Endothelial cell of umbilical vein (primary cell): ENCODE measurements at regions not wholly inside any gene's neighbourhood (a gene's known extent, or its start where the extent isn't known, plus 50 kb on each side); places are given as distances from the start of the nearest gene placed in this dataset.

Source experiments
- BruUV-seq: library from RNA; stranded (reverse); fragments of 400-500 nt; replicated peaks from 2 replicates; lab custom pipeline; 2021; lab: Mats Ljungman, UMichigan
- CTCF ChIA-PET: fragments of 300-600, 350-600 bp; sonication (Branson Sonifier 250); formaldehyde crosslinking; loops from one replicate; lab custom pipeline; 2021; ENCODE audit warnings: antibody characterized with exemption, inconsistent platforms; lab: Charles Lee
- POLR2A ChIA-PET: fragments of 300-600, 350-600 bp; sonication (Branson Sonifier 250); formaldehyde crosslinking; loops from one replicate; lab custom pipeline; 2021; ENCODE audit warnings: antibody characterized with exemption, inconsistent platforms; lab: Charles Lee
- DNase-seq: peaks from one replicate; pipeline ENCODE4 v3.0.0-alpha.2; 2011; ENCODE audit warnings: low read depth, low spot score
- FAIRE-seq: peaks from 2 replicates; lab custom pipeline; 2011; peaks lifted over from hg19 to GRCh38; lab: Jason Lieb, UNC
- H2AFZ ChIP-seq: 2 replicates; pipeline ENCODE4 v1.6.0; 2012; ENCODE audit warnings: low read depth, low read length, control low read depth, inconsistent platforms
- H3K27ac ChIP-seq: 2 replicates; pipeline ENCODE4 v1.5.1; 2011; ENCODE audit warnings: low read depth, mild to moderate bottlenecking, control low read depth, low read length, moderate library complexity; ENCODE audit not compliant: insufficient read depth
- H3K27me3 ChIP-seq, 2 experiments: 2 replicates each; pipeline versions ENCODE4 v1.6.0 to v1.6.1; 2011; ENCODE audit warnings: low read length in 2 of 2, mixed read lengths in 1 of 2; ENCODE audit not compliant: control insufficient read depth in 2 of 2, insufficient read depth in 2 of 2
- H3K36me3 ChIP-seq, 2 experiments: 2 replicates in 1 of 2; 3 replicates in 1 of 2; pipeline ENCODE4 v1.5.1; 2011; ENCODE audit warnings: low read length in 2 of 2, mild to moderate bottlenecking in 1 of 2, moderate library complexity in 1 of 2; ENCODE audit not compliant: control insufficient read depth in 2 of 2, insufficient read depth in 2 of 2; ENCODE audit errors: extremely low read depth in 1 of 2
- H3K4me1 ChIP-seq: 3 replicates; pipeline ENCODE4 v1.5.1; 2011; ENCODE audit warnings: mild to moderate bottlenecking, low read length; ENCODE audit not compliant: control insufficient read depth, insufficient read depth; ENCODE audit errors: extremely low read depth
- H3K4me2 ChIP-seq: 2 replicates; pipeline ENCODE4 v1.6.1; 2011; ENCODE audit warnings: low read length, control low read depth, mixed read lengths; ENCODE audit not compliant: insufficient read depth
- H3K4me3 ChIP-seq, 3 experiments: fragments of 200-600 bp in 1 of 3; sonication (generic), shearing (Covaris generic) in 1 of 3; replicated peaks in 1 of 3; 2 replicates each; pipeline ENCODE4 v1.5.1; 2011 to 2016; ENCODE audit warnings: control low read depth in 3 of 3, low read length in 3 of 3, mild to moderate bottlenecking in 2 of 3, inconsistent platforms in 1 of 3, low read depth in 1 of 3, moderate library complexity in 1 of 3; ENCODE audit not compliant: insufficient read depth in 1 of 3
- H3K79me2 ChIP-seq: 2 replicates; pipeline ENCODE4 v1.6.0; 2012; ENCODE audit warnings: low read length, inconsistent platforms; ENCODE audit not compliant: control insufficient read depth, insufficient read depth
- H3K9ac ChIP-seq: replicated peaks from 2 replicates; pipeline ENCODE3; 2011; ENCODE audit warnings: low read length, control low read depth; ENCODE audit not compliant: insufficient read depth; ENCODE audit errors: extremely low read depth
- H3K9me1 ChIP-seq: replicated peaks from 3 replicates; pipeline ENCODE4 v1.6.0; 2011; ENCODE audit warnings: mild to moderate bottlenecking, low read length; ENCODE audit not compliant: control insufficient read depth, insufficient read depth; ENCODE audit errors: extremely low read depth
- H3K9me3 ChIP-seq: replicated peaks from 2 replicates; pipeline ENCODE4 v1.5.1; 2012; ENCODE audit warnings: low read length, inconsistent platforms; ENCODE audit not compliant: control insufficient read depth, insufficient read depth
- H4K20me1 ChIP-seq: replicated peaks from 2 replicates; pipeline ENCODE3; 2011; ENCODE audit warnings: mild to moderate bottlenecking, low read length; ENCODE audit not compliant: control insufficient read depth, insufficient read depth; ENCODE audit errors: extremely low read depth
- FOS ChIP-seq: IDR thresholded peaks from 2 replicates; pipeline ENCODE4 v1.6.1; 2011; ENCODE audit warnings: mild to moderate bottlenecking, low read length, moderate library complexity, borderline replicate concordance; ENCODE audit not compliant: insufficient read depth
- GATA2 ChIP-seq: IDR thresholded peaks from 2 replicates; pipeline ENCODE4 v1.7.0; 2011; ENCODE audit warnings: low read depth, mild to moderate bottlenecking, moderate library complexity, mixed read lengths, low read length; ENCODE audit not compliant: insufficient read length, insufficient read depth
- JUN ChIP-seq: IDR thresholded peaks from 2 replicates; pipeline ENCODE4 v1.6.1; 2011; ENCODE audit warnings: borderline replicate concordance, low read depth; ENCODE audit not compliant: insufficient read length, insufficient read depth
- POLR2A ChIP-seq: IDR thresholded peaks from 2 replicates; pipeline ENCODE4 v1.6.1; 2012; ENCODE audit warnings: low read depth, mild to moderate bottlenecking, control low read depth, low read length
- POLR2AphosphoS5 ChIP-seq: IDR thresholded peaks from 2 replicates; pipeline ENCODE4 v1.6.1; 2012; ENCODE audit warnings: low read depth, mild to moderate bottlenecking, control low read depth, low read length, moderate library complexity; ENCODE audit not compliant: insufficient read depth
- dilution Hi-C: fragments of 300-500 bp; cut with MboI; formaldehyde crosslinking; loops from one replicate; pipeline ENCODE4 v1.15.0; 2019; ENCODE audit warnings: low sequenced_read_pairs; ENCODE audit not compliant: extremely low pct_ligation_motif_present
- intact Hi-C: fragments of 100-400 bp; cut with micrococcal nuclease; formaldehyde crosslinking; loops from one replicate; pipeline ENCODE4 v1.10.0; 2022
- TF ChIP-seq, protein P1 (sequence below), 2 donors: IDR thresholded peaks; 1 replicate in 1 of 2; 2 replicates in 1 of 2; pipeline ENCODE4 v1.5.1; 2011; ENCODE audit warnings: low read length in 2 of 2, mild to moderate bottlenecking in 2 of 2, moderate library complexity in 2 of 2, control low read depth in 1 of 2, inconsistent platforms in 1 of 2, low read depth in 1 of 2; ENCODE audit not compliant: insufficient read depth in 1 of 2; ENCODE audit errors: extremely low read depth in 1 of 2
- TF ChIP-seq, protein P2 (sequence below): IDR thresholded peaks from 2 replicates; pipeline ENCODE4 v1.6.1; 2011; ENCODE audit not compliant: insufficient read depth, insufficient read length

DNA sequence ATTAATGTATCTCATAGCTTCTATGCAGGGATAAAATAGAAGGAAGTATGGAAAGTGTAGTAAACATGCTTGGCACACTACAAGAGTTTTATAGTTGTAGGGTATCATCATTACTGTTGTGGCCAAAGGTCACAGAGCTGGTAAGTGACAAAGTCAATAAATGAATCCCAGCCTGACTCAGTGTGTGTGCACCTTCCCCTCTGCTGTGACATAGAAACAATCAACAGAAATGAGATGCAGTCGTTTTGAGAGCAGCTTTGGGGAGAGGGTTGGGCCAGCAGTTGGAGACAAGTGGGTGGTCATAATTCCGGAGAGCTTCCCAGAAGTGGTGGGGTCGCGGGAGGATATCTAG is 82.4 kb upstream of the RBPJ start:
- CTCF ChIA-PET: no interaction called here
- dilution Hi-C loops: no loop called here
- Histone ChIP-seq H3K4me3 (no peak overlapping the region), H3K79me2 (no peaks in the 10 kb centered on the region), H3K27ac (no peak overlapping the region), H2AFZ (no peak overlapping the region), H3K9me3 (no peaks in the 10 kb centered on the region), H3K4me2 (no peak overlapping the region), H3K9me1 (no peaks in the 10 kb centered on the region), H3K27me3 (no peaks in the 10 kb centered on the region), H3K4me1 (no peaks in the 10 kb centered on the region), H4K20me1 (no peaks in the 10 kb centered on the region), H3K9ac (no peak overlapping the region), H3K36me3 (no peaks in the 10 kb centered on the region)
- DNase-seq (no peak), FAIRE-seq (no peak)
- TF ChIP-seq, protein P1, sequence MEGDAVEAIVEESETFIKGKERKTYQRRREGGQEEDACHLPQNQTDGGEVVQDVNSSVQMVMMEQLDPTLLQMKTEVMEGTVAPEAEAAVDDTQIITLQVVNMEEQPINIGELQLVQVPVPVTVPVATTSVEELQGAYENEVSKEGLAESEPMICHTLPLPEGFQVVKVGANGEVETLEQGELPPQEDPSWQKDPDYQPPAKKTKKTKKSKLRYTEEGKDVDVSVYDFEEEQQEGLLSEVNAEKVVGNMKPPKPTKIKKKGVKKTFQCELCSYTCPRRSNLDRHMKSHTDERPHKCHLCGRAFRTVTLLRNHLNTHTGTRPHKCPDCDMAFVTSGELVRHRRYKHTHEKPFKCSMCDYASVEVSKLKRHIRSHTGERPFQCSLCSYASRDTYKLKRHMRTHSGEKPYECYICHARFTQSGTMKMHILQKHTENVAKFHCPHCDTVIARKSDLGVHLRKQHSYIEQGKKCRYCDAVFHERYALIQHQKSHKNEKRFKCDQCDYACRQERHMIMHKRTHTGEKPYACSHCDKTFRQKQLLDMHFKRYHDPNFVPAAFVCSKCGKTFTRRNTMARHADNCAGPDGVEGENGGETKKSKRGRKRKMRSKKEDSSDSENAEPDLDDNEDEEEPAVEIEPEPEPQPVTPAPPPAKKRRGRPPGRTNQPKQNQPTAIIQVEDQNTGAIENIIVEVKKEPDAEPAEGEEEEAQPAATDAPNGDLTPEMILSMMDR (IDR thresholded peaks at IDR 0.05; ENCODE audit: extremely low read depth in 1 of 2, insufficient read depth in 1 of 2, low read depth in 1 of 2, low read length in 2 of 2): no peak
- TF ChIP-seq FOS (no peak), POLR2AphosphoS5 (no peak), JUN (no peak), GATA2 (no peak), POLR2A (no peak)
- TF ChIP-seq, protein P2, sequence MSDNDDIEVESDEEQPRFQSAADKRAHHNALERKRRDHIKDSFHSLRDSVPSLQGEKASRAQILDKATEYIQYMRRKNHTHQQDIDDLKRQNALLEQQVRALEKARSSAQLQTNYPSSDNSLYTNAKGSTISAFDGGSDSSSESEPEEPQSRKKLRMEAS: no peak
- POLR2A ChIA-PET: no interaction called here
- BruUV-seq: no TSS peak
- intact Hi-C loops: no loop called here
